ENCODE measurements at regions not wholly inside any gene's neighbourhood (a gene's known extent, or its start where the extent isn't known, plus 50 kb on each side); places are given as distances from the start of the nearest gene placed in this dataset.

DNA sequence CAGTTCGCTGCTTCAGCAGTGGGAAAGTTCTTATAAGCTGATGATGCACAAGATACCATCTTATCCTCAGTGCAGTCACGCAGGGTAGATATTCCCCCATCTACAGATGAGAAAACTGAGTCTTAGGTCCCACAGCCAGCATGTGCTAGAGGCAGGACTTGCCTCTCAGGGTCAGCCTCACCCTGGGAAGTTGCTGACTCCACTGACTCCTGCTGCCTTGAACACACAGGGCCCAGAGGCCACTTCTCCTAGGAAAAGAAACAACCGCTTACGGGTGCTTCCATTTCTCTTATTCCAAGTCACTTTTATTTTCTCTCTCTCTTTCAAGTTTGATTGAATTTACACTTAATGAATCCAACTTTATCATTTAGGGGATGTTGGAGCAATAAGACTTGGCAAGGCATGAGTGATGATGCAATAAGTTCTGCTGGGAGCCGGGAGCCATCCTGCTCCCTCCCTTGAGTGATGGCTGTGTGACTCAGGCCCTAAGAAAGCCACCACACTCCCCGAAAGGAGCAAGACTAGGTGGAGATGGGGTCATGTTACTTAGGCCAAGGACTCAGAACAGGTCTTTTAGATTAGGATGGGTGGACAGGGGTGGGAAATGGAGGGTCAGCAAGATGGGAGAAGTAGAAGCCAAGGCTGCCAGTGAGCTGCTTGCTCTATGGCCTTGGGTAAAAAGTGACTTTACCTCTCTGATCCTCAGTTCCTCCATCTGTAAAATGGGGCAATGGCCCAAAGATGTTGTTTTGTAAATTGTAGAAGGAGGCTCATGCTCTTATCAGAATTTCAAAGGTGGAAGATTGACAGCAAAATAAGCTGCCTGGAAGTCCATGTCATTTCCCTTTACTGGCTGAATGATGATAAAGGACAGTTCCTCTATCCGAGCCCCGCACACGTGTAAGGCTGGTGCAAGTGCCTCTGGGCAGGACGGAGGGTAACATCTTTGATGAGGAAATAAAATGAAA is 67.4 kb upstream of the ZNF618 start:
- H3K4me3 Mint-ChIP-seq = no peak overlapping the region
- H3K9me3 Mint-ChIP-seq (ENCODE audit: low read depth) = no peaks in the 10 kb centered on the region
- H3K27me3 Mint-ChIP-seq = peaks cover 12% of the 10 kb centered on the region
- intact Hi-C loops (cut with DNase I, micrococcal nuclease) = loop anchor here in 1 of 2 experiments (5.0 kb wide), 1 partner anchor 224 kb away; no protein-coding TSS in a partner anchor
- H3K36me3 Mint-ChIP-seq (ENCODE audit: low read depth) = no peaks in the 10 kb centered on the region
- no peak for ATAC-seq
- no peak for DNase-seq
- POLR2A ChIA-PET = no interaction called here
- no peak overlapping the region for H3K27ac Mint-ChIP-seq
- peaks cover 2% of the 10 kb centered on the region for H3K4me1 Mint-ChIP-seq
- CTCF ChIA-PET = interaction anchor here (0.7 to 2.3 kb wide), 9 partner anchors 8 to 332 kb away, joined by 3 to 7 read pairs (median 4); no protein-coding TSS in a partner anchor

DNA sequence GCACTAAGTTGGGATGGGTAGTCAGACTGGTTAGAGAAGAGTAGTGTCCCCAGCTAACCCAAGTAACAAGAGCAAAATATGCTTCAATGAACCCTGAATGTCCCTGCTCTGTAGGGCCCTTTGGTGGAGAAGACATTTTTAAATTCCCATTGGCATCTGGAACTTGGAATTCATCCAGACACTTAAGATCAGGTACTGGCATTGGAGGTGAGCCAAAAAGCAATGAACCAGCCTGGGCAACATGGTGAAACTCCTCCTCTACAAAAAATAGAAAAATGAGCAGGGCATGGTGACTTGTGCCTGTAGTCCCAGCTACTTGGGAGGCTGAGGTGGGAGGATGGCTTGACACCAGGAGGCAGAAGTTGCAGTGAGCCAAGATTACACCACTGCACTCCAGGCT is 58.9 kb upstream of the ZNF618 start:
- no peaks in the 10 kb centered on the region for H3K4me1 Mint-ChIP-seq
- H3K9me3 Mint-ChIP-seq (ENCODE audit: low read depth) = no peaks in the 10 kb centered on the region
- POLR2A ChIA-PET = no interaction called here
- H3K27me3 Mint-ChIP-seq = peaks cover 39% of the 10 kb centered on the region
- CTCF ChIA-PET = no interaction called here
- intact Hi-C loops (cut with DNase I, micrococcal nuclease) = no loop called here
- no peak overlapping the region for H3K27ac Mint-ChIP-seq
- H3K36me3 Mint-ChIP-seq (ENCODE audit: low read depth) = no peaks in the 10 kb centered on the region
- ATAC-seq = no peak
- DNase-seq = no peak
- no peak overlapping the region for H3K4me3 Mint-ChIP-seq

GRCh38 chr9:113818391-113818790 is 57.7 kb upstream of the ZNF618 start:
- intact Hi-C loops (cut with DNase I, micrococcal nuclease) = no loop called here
- ATAC-seq = no peak
- Mint-ChIP-seq H3K4me3 (no peak overlapping the region), H3K27ac (no peak overlapping the region), H3K36me3 (ENCODE audit: low read depth) (no peaks in the 10 kb centered on the region), H3K4me1 (no peaks in the 10 kb centered on the region), H3K27me3 (peaks cover 40% of the 10 kb centered on the region), H3K9me3 (ENCODE audit: low read depth) (no peaks in the 10 kb centered on the region)
- ChIA-PET CTCF (no interaction called here), POLR2A (no interaction called here)
- DNase-seq = no peak

DNA sequence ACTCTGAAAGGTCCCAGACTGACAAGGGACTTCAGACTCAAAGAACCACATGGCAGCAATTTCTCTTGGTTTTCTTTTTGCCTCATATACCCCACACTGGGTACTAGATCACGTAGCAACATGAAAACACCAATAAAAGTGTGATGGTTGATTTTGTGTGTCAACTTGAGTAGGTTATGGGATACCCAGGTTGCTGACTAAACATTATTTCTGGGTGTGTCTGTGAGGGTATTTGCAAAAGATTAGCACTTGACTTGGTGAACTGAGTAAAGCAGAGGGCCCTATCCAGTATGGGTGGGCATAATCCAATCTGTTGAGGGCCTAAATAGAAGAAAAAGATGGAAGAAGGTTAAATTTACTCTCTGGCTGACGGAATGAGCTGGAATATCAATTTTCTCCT is 53.8 kb upstream of the ZNF618 start:
- Mint-ChIP-seq H3K4me1 (no peaks in the 10 kb centered on the region), H3K4me3 (no peak overlapping the region), H3K36me3 (ENCODE audit: low read depth) (no peaks in the 10 kb centered on the region), H3K27me3 (peaks cover 32% of the 10 kb centered on the region), H3K9me3 (ENCODE audit: low read depth) (peaks cover 2% of the 10 kb centered on the region), H3K27ac (no peak overlapping the region)
- ChIA-PET CTCF (interaction anchor here (1.5 kb wide), 1 partner anchor 15 kb away, joined by 7 read pairs; no protein-coding TSS in a partner anchor), POLR2A (no interaction called here)
- intact Hi-C loops (cut with DNase I, micrococcal nuclease) = no loop called here
- DNase-seq = no peak
- no peak for ATAC-seq

DNA sequence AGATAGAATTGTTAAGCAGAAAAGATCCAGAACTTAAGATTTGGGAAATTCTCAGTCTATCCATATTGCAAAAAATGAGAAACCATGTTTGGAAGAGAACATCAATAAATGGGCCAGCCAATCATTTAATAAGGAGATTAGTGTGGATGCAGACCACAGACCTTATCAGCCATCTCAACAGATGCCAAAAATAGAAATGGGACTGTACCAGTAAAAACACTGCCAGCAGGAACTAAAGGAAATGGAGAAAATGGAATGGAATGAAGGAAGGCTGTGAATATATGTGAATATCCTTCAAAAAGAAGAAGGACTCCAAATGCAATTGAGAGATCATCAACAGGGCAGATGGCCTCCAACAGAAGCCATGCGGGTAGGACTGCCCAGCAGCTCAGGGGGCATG is 52.7 kb upstream of the ZNF618 start:
- Mint-ChIP-seq H3K9me3 (ENCODE audit: low read depth) (peaks cover 2% of the 10 kb centered on the region), H3K4me3 (no peak overlapping the region), H3K36me3 (ENCODE audit: low read depth) (no peaks in the 10 kb centered on the region), H3K27ac (no peak overlapping the region), H3K27me3 (peaks cover 29% of the 10 kb centered on the region), H3K4me1 (no peaks in the 10 kb centered on the region)
- ChIA-PET POLR2A (no interaction called here), CTCF (no interaction called here)
- DNase-seq (no peak), ATAC-seq (no peak)
- intact Hi-C loops (cut with DNase I, micrococcal nuclease) = no loop called here

Data from activated CD4-positive, alpha-beta T cell treated with anti-CD3 and anti-CD28 coated beads for 36 hours (primary cell).